Panc1 (cell line): ENCODE measurements at regions not wholly inside any gene's neighbourhood (a gene's known extent, or its start where the extent isn't known, plus 50 kb on each side); places are given as distances from the start of the nearest gene placed in this dataset.

Source experiments
- ATAC-seq: fragments of 200-7000 bp; cut with Tn5 transposase; 2 replicates; pipeline ENCODE4 v1.9.1; 2020; ENCODE audit warnings: mild to moderate bottlenecking, moderate library complexity
- BruUV-seq: library from RNA; stranded (reverse); fragments of 400-500 nt; replicated peaks from 2 replicates; lab custom pipeline; 2021; lab: Mats Ljungman, UMichigan
- CTCF ChIA-PET: fragments of 300-600 bp; sonication (Branson Sonifier 250); formaldehyde crosslinking; loops from one replicate; lab custom pipeline; 2022; ENCODE audit warnings: antibody characterized with exemption; lab: Charles Lee
- POLR2A ChIA-PET: fragments of 300-600 bp; sonication (Branson Sonifier 250); formaldehyde crosslinking; loops from one replicate; lab custom pipeline; 2022; ENCODE audit warnings: antibody characterized with exemption; lab: Charles Lee
- DNase-seq: peaks from one replicate; pipeline ENCODE4 v3.0.0-alpha.2; 2010; ENCODE audit warnings: low read depth, low spot score
- H3K27ac ChIP-seq: 2 replicates; pipeline ENCODE4 v1.5.1; 2011; ENCODE audit warnings: mild to moderate bottlenecking, low read length, inconsistent platforms
- H3K27me3 ChIP-seq: fragments of 200-500 bp; sonication (Bioruptor generic); 2 replicates; pipeline ENCODE4 v1.6.0; 2014; ENCODE audit warnings: low read length, inconsistent platforms; ENCODE audit not compliant: control insufficient read depth, insufficient read depth
- H3K36me3 ChIP-seq: fragments of 200-500 bp; sonication (Bioruptor generic); 2 replicates; pipeline ENCODE4 v1.5.1; 2014; ENCODE audit warnings: inconsistent platforms, mild to moderate bottlenecking, low read length, moderate library complexity; ENCODE audit not compliant: control insufficient read depth, insufficient read depth
- H3K4me1 ChIP-seq: 2 replicates; pipeline ENCODE4 v1.5.1; 2011; ENCODE audit warnings: inconsistent platforms, mild to moderate bottlenecking, low read length, moderate library complexity; ENCODE audit not compliant: control insufficient read depth, insufficient read depth
- H3K4me3 ChIP-seq, 2 experiments: 2 replicates each; pipeline ENCODE4 v1.5.1; 2011 to 2012; ENCODE audit warnings: low read depth in 2 of 2, low read length in 2 of 2, mild to moderate bottlenecking in 2 of 2, inconsistent platforms in 1 of 2, moderate library complexity in 1 of 2
- H3K9me3 ChIP-seq: fragments of 200-500 bp; sonication (Bioruptor generic); 2 replicates; pipeline ENCODE4 v1.5.1; 2014; ENCODE audit warnings: low read depth, mild to moderate bottlenecking, inconsistent platforms, low read length, moderate library complexity; ENCODE audit not compliant: control insufficient read depth, insufficient read depth
- POLR2AphosphoS5 ChIP-seq: IDR thresholded peaks from 2 replicates; pipeline ENCODE4 v1.6.1; 2012; ENCODE audit warnings: mild to moderate bottlenecking, low read depth, low read length, moderate library complexity
- SIN3A ChIP-seq: IDR thresholded peaks from 2 replicates; pipeline ENCODE4 v1.6.1; 2012; ENCODE audit warnings: low read depth, mild to moderate bottlenecking, low read length, moderate library complexity, borderline replicate concordance; ENCODE audit not compliant: insufficient read depth
- TCF7L2 ChIP-seq: IDR thresholded peaks from 2 replicates; pipeline ENCODE4 v1.6.1; 2011; ENCODE audit warnings: mild to moderate bottlenecking, low read depth, low read length, inconsistent platforms
- in situ Hi-C: cut with HindIII; loops from 2 replicates; pipeline ENCODE4 v1.10.0; 2016; ENCODE audit warnings: low sequenced_read_pairs, low pct_unique_long_range_greater_than_20kb
- intact Hi-C: fragments of 100-400 bp; cut with micrococcal nuclease; formaldehyde crosslinking; loops from one replicate; pipeline ENCODE4 v1.10.0; 2022; ENCODE audit not compliant: unreplicated experiment
- TF ChIP-seq, protein P1 (sequence below): fragments of 450-650 bp; IDR thresholded peaks from 2 replicates; pipeline ENCODE4 v1.5.1; 2017; ENCODE audit warnings: mild to moderate bottlenecking
- TF ChIP-seq, protein P2 (sequence below), 2 experiments: IDR thresholded peaks; 2 replicates each; pipeline ENCODE4 v1.6.1; 2011 to 2012; ENCODE audit warnings: low read depth in 2 of 2, control low read depth in 1 of 2, low read length in 1 of 2, mild to moderate bottlenecking in 1 of 2, moderate library complexity in 1 of 2; ENCODE audit not compliant: insufficient read depth in 1 of 2

- Histone ChIP-seq H3K27ac (no peak overlapping the region), H3K36me3 (no peaks in the 10 kb centered on the region), H3K9me3 (no peaks in the 10 kb centered on the region), H3K27me3 (no peaks in the 10 kb centered on the region), H3K4me1 (no peaks in the 10 kb centered on the region), H3K4me3 (no peak overlapping the region)
- POLR2A ChIA-PET, result no interaction called here
- in situ Hi-C loops, result no loop called here
- DNase-seq (no peak), ATAC-seq (no peak)
- CTCF ChIA-PET, result no interaction called here
- BruUV-seq, result no TSS peak
- TF ChIP-seq, protein P1, sequence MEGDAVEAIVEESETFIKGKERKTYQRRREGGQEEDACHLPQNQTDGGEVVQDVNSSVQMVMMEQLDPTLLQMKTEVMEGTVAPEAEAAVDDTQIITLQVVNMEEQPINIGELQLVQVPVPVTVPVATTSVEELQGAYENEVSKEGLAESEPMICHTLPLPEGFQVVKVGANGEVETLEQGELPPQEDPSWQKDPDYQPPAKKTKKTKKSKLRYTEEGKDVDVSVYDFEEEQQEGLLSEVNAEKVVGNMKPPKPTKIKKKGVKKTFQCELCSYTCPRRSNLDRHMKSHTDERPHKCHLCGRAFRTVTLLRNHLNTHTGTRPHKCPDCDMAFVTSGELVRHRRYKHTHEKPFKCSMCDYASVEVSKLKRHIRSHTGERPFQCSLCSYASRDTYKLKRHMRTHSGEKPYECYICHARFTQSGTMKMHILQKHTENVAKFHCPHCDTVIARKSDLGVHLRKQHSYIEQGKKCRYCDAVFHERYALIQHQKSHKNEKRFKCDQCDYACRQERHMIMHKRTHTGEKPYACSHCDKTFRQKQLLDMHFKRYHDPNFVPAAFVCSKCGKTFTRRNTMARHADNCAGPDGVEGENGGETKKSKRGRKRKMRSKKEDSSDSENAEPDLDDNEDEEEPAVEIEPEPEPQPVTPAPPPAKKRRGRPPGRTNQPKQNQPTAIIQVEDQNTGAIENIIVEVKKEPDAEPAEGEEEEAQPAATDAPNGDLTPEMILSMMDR, result no peak
- TF ChIP-seq SIN3A (no peak), TCF7L2 (no peak), POLR2AphosphoS5 (no peak)
- TF ChIP-seq, protein P2, sequence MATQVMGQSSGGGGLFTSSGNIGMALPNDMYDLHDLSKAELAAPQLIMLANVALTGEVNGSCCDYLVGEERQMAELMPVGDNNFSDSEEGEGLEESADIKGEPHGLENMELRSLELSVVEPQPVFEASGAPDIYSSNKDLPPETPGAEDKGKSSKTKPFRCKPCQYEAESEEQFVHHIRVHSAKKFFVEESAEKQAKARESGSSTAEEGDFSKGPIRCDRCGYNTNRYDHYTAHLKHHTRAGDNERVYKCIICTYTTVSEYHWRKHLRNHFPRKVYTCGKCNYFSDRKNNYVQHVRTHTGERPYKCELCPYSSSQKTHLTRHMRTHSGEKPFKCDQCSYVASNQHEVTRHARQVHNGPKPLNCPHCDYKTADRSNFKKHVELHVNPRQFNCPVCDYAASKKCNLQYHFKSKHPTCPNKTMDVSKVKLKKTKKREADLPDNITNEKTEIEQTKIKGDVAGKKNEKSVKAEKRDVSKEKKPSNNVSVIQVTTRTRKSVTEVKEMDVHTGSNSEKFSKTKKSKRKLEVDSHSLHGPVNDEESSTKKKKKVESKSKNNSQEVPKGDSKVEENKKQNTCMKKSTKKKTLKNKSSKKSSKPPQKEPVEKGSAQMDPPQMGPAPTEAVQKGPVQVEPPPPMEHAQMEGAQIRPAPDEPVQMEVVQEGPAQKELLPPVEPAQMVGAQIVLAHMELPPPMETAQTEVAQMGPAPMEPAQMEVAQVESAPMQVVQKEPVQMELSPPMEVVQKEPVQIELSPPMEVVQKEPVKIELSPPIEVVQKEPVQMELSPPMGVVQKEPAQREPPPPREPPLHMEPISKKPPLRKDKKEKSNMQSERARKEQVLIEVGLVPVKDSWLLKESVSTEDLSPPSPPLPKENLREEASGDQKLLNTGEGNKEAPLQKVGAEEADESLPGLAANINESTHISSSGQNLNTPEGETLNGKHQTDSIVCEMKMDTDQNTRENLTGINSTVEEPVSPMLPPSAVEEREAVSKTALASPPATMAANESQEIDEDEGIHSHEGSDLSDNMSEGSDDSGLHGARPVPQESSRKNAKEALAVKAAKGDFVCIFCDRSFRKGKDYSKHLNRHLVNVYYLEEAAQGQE (IDR thresholded peaks at IDR 0.05; ENCODE audit: insufficient read depth in 1 of 2, low read depth in 2 of 2, low read length in 1 of 2), result no peak
- intact Hi-C loops, result no loop called here
Measured at GRCh38 chr4:42824278-42824977, 68.1 kb upstream of the GRXCR1 start.

DNA sequence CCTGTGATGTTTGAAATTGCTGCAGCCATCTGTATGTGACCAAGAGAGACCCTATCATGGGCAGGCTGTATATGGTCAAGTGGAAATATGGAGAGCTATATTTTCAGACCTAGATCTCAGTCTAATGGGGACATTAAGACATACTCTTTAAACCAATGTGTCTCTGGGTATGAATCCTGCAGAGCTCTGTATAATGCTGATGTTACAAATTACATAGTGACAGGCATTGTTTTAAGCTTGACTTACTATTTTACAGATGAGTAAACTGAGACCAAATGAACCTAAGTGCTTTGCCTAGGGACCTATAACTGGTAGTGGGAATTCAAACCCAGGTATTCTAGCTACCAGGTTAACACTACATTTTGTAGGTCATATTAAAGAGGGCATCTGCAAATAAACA, 71.3 kb upstream of the GRXCR1 start:
- BruUV-seq, result no TSS peak
- intact Hi-C loops, result no loop called here
- DNase-seq, result no peak
- TF ChIP-seq POLR2AphosphoS5 (no peak), TCF7L2 (no peak), SIN3A (no peak)
- TF ChIP-seq, protein P2 (IDR thresholded peaks at IDR 0.05; ENCODE audit: insufficient read depth in 1 of 2, low read depth in 2 of 2, low read length in 1 of 2), result no peak
- TF ChIP-seq, protein P1, result no peak
- Histone ChIP-seq H3K36me3 (no peaks in the 10 kb centered on the region), H3K27me3 (no peaks in the 10 kb centered on the region), H3K27ac (no peak overlapping the region), H3K9me3 (no peaks in the 10 kb centered on the region), H3K4me1 (no peaks in the 10 kb centered on the region), H3K4me3 (no peak overlapping the region)
- ChIA-PET CTCF (no interaction called here), POLR2A (no interaction called here)
- in situ Hi-C loops, result no loop called here
- ATAC-seq, result no peak
